NCI-H748 treated with DMSO at 0.1 percent for 48 hours (cell line): ENCODE measurements at regions not wholly inside any gene's neighbourhood (a gene's known extent, or its start where the extent isn't known, plus 50 kb on each side); places are given as distances from the start of the nearest gene placed in this dataset.

Experiments
- DNase-seq: peaks from one replicate; lab custom pipeline; 2025; lab: John Stamatoyannopoulos, UW

DNA sequence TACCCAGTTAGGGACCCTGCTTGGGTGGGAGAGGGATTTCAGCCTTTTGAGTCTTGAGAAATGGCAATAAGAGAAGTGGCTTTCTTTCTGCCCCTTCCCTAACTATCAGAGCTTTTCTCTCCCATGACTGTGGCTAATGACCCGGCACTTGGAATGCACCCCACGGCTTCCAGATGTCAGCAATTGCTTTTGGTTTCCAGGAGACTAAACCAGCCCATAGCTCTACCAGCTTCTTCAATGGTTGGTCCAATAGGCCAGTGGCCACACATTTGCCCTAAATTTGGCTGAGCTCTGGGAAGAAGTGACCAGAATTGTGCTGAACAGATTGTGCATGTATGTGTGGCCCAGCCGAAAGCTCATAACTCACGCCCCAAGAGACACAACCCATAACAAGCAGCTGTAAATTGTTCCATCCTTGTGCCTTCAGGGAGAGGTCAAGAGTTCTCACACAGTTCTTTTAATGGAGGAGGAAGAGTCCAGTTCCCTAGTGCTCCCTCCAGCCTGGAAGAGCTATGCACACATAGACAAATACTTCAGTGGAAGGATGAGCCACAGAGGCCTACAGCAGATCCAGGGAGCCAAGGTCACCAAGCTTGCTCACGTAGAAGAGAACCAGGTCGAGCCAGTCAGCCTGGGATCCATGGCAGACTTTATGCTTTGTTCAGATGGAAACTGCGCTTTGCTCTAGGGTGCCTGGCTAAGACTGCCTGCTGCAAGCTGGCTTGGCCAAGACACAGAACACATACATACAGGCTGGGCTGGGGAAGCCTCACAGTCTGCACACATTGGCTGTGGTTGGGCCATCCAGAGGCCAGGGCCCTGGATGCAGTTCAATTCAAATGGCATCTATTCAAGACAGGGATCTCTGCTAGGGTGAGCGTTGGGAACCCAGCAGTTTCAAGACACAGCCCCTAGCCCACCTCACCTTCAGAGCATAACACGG, 131.8 kb upstream of the HABP2 start:
- DNase-seq, result no peak

DNA sequence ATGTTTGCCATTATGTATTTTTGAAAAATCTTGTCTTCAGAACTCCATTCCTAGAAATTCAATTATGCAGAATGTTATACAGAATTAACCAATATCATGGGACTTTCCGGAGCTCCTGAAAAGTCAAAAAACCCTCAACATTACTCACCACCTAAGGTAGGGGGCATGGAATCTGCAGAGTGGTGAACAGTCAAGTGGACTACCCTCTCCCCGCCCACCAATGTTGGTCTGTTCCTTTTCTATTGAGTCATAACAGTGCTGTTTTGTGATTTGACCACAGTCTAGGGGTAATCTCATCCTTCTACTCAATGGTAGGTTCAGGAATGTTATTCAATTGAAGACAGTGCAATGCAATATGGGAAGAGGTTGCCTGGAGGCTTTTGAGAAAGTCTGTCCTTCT, 130.5 kb upstream of the HABP2 start:
- no peak for DNase-seq

DNA sequence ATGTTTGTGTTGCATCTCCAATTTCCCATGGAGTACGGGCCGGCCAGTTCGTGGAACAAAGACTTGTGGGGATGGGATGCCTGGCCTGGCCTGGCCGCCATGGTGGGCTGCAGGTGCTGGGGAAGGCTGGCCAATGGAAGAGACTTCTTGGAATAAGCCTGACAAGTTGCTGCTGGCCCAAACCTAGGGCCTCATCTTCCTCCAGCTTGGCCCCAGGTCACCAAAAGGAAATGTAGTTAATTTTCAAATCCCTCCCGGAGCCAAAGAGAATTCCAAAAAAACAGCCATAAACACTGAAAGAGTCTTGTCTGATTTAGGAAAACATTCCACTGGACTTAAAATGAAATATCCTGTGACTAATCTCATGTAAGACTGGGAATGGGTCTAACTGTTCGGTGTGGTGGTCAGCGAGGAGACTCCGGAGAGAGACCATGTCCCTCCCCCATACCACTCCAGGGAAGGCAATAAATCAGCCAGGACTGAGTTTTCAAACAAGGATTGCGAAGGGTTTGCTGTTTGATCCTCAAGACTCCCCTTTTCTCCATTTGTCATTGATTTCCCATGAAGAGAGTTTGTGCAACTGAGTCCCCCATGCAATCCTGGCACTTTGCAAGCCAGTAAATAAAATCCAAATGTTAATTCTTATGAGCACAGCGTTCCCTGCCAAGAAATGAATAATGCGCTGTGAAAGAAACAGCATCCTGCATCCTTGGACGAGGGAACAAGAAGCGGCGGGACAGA, 128.7 kb upstream of the HABP2 start:
- DNase-seq, result no peak

DNA sequence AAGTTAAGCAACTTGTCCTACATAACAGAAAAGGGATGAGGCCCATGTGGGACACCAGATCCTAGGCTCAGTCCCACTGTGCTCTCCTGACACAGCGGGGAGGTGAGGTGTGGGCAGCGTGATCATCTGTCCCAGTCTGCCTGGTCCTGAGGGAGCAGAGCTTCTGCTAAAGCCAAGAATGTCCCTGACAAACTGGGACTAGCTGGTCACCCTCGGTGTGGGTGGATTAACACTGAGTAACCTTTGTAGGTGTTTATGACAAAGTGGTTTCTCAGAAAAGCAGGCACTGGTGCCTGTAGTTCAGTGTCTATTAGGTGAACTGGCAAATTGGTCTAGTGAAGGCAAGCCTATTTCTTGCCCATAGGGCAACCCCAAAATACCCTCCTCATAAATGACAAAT, 127.8 kb upstream of the HABP2 start:
- no peak for DNase-seq

DNA sequence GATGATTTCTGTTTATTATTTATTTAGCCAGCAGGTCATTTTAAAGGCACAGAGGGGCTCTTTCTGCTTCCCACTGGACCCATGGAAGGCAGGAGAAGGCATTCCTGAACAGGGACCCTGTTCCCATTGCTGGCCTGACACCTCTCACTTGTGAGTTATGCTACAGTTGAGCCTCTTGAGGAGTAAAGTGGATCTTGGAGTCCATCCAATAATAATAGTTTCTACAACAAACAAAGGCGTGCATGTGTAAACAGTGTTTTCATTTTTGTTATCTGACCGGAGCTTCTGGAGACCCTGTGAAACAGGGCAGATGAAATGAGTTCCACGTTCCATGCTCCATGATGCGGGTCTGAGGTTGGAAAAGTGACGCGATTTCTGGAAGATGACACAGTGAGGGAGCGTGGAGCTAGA, 127.3 kb upstream of the HABP2 start:
- peak; percentile 64 for DNase-seq

DNA sequence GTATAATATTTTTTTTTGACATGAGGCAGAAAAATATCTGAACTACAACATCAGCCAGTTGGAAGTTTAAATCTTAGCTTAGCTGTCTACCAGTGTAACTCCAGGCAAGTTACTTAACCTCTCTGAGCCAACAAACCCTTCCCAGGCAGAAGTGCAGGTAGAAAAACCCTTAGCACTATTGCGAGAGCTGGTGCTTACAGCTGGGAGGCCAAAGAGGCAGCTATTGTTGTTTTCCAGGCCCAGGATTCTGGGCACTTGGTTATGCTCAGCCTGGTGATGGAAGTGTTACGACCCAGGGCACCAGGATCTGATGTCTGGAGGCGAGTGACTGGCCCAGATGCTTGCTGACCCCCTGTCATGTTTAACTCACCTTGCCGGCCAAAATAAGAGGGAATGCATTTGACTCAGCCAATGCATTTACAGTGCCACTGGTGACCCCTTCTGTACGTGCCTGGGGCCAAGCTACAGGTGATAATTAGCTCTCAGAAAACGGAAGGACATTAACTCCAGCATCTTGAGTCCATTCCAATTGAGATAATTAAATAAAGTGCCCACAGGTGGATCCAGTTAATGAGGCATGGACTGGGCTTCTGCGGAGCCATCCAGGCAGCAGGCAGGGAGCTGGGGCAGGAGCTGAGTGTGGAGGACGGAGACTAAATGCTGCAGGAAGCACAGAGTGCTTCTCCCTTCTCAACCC, 126.5 kb upstream of the HABP2 start:
- peak; percentile 45 for DNase-seq

DNA sequence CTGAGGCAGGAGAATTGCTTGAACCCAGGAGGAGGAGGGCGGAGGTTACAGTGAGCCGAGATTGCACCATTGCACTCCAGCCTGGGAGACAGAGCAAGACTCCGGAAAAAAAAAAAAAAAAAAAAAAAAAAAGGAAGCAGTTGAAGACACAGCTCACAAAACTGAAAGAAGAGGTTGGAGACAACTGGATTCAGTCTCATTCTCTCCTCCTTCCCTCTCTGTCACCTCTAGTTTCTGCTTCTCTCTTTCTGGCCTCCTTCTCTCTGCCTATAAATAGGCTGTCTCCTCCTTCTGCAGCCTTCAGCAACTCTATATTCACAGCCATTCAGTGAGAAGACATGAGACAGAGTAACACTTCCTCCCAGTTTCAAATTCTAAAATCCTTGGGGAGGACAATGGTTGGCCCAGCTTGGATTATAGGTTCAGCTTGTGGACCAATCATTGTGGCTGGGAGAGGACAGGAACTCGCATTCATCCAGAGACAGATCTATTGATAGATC, 125.6 kb upstream of the HABP2 start:
- no peak for DNase-seq

DNA sequence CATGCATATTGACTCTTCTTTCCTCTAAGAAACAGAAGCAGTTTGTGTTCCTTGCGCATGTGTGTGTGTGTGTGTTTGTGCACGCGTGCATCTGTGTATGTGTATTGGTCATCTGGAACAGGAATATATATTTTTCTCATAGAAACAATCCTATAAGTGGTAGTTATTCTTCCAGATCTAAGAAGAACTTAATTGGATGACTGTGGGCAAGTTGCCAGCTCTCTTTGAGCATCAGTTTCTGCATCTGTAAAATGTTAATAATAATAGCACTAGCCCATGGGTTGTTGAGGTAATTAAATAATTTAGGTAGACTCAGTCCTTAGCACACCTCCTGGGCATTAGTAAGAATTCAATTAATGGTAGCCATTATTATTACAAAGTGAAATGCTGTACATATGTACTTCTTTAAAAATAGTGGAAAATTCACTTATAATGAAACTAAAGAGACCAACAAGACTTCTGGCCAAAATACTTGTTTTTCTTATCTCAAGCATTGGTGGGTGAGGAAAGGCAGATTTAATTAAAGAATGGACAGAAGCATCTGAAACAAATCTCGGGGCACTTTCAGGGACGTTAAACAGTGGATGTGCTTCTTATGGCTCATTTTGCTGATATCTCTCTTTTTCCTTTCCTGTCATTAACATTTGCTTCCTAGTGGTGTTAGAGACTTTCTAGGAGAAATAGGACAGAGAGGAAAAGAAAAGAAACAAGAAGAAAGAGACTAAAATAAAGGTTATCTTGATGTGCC, 124.9 kb upstream of the HABP2 start:
- DNase-seq, result no peak

DNA sequence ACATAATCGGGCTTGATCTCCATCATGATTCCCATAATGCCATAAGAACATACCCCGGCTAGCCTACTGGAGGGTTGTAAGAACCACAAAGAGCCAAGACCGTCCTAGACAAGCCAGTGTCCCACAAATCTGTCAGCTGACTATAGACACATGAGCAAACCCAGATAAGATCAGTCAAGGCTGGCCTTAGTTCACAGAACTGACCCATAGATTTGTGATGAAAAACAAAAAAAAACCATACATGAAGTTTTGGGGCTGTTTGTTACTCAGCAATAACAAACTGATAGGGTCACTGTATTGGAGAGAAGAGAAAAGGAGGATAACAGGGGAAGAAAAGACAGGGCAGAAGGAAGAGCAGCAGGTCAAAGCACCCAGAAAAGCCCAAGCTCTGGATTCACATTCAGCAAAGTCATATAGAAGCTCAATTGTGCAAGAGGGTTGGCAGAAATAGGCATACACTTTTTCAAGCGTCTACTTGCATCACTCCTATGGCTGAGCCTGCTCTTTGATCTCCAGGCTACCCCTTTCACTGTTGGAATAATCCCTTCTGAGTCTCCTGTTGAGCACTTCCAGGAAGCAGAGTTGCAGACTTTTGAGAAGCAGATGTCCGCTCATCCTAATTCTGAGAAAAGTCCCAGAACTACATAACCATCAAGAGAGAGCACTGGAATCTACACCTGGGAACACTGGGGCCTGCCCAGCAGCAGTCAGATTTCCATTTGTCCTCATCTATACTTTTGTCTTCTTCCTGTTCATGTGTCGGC, 122.0 kb upstream of the HABP2 start:
- no peak for DNase-seq

DNA sequence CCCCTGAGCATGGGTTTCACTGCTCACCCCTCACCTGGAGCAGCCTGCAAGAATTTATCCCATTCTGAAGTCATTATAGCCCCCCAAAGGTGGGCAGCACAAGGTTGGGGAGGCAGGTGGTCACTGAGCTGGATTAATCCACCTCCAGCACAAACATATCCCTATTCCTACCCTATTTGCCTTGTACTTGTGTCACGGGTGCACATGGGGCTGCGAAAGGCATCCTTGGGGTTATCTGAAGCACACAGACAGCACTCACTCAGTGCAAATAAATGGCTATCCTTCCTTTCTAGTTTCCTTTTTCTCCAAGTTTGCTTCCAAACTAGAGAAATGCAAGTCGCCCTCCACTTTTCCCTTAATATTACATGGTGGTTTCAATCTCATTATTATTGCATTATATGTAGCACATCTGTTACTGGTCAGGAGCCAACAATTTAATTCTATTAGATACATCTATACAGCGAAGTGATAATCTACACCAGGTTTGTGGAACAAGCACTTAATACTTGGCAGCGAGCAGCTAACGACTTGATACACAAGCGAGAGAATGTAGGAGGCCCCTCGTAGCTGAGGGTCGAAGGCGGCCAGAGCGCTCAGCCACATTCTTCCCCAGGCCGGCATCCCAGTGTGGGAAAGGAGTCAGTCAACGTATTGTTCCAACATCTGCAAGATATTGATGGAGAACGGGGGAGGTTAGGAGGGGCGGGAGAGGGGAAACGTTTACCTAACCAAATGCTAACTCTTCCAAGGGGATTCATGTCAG, 121.3 kb upstream of the HABP2 start:
- no peak for DNase-seq

DNA sequence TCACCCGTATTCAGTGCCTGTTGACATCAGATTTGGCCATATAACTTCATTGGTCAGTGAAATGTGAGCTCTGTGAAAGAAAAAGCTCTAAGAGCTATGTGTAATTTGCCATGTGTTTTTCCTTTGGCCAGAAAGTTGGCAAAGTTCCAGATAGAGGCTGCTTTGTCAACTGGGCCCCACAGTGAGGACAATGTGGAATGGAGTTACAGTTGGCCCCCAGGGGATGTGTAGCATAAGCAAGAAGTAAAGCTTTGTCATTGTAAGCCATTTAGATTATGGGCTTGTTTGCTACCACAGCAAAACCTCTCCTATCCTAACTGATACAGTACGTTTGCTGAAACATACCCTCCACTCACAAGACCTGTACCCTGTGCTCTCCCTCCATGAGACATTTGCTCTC, 119.1 kb upstream of the HABP2 start:
- DNase-seq, result peak; percentile 25

DNA sequence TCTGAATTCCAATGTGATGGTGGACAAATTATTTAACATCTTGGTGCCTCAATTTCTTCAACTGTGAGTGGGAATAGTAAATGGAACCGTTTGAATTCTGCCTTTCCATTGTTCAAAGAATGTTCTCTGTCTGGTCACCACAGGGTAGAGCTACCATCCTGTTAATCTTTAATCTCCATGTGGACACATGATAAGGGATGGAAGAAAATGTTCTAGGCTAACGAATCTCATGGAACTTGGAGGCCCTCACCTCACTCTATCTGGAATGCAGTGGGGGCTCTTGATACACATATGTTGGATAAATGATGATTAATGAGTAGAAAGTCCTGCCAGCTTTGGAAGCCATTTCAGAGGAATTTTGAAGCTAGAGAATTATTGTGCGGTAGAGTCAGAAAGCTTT, 118.5 kb upstream of the HABP2 start:
- DNase-seq, result no peak

DNA sequence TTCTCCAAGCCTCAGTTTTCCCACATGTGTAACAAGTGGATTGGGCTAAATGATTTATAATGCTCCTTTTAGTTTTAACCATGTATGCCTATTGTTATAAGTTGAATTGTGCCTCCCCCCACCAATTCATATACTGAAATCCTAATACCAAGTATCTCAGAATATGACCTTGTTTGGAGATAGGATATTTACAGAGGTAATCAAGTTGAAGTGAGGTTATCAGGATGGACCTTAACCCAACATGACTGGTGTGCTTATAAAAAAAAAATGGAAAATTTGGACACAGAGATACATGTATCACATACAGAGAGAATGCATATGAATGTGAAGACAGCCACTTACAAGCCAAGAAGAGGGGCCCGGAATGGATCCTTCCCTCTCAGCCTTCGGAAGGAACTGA, 117.9 kb upstream of the HABP2 start:
- no peak for DNase-seq

DNA sequence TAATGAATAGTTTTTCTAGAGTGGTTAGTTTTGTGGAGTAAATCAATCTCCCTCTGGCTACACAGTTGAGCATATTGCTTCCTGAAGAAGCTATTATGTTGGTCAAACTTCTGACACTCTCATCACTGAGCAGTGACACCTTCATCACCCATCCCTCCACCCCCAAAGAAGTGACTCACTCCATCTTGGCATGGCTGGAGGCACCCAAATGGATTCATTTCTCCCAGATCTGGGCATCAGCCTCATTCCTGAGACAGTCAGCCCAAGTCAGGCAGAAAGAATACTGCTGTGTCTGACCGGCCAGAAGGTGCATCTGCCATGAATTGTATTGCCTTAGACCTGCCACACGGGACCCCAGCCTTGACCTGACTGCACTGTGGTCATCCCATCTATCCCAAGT, 117.0 kb upstream of the HABP2 start:
- no peak for DNase-seq

DNA sequence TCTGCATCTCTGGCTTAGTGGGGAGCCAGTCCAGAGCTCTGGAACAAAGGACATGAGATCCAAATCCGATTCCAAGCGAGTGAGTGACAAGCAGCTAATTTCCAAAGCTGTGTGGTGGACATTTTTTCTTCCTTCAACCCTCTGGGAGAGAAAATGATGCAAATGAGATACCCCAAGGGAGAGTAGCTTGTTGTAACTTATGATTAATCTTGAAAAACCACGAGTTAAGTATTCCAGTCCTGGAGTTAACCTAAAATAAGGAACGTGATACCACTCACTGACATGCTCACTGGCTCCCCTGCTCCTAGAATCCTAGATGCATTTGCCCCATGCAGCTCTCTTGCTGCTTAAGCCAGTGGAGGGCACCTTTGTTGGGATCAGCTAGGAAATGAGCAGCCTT, 116.0 kb upstream of the HABP2 start:
- DNase-seq, result no peak

DNA sequence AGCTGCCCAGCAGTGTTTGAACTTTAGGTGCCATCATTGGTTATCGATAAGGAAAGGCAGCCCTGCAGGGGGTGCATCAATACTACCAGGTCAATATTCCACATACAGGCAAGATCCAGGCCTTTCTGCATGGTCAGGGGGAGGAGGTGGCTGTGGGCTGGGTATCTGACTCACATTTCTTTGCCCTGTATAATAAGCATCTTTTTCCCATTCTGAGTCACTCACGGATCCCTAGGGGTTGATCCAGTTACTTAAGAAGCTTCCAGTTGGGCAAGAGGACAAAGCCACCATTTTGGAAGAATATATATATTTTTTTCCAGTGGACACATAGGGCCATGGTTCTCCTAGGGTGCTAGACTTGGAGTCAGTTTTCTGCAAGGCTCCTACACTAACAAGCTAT, 114.2 kb upstream of the HABP2 start:
- DNase-seq, result no peak

DNA sequence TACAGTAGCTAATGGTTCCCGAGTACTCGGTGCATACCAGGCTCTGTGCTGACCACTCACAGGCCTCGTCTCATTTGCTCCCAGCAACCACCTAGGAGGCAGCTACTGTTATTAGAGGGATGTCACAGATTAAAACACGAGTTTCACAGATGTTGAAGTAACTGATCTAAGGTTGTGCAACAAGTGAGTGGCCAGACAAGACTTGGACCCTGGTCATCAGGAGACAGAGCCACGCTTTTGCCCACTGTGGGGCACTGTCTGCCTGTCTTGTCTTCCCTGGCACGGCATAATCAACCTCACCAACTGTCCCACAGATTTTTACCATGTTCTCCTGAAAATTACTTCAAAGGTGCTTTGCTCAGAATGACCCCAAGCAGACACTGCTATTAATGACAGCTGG, 111.6 kb upstream of the HABP2 start:
- no peak for DNase-seq

DNA sequence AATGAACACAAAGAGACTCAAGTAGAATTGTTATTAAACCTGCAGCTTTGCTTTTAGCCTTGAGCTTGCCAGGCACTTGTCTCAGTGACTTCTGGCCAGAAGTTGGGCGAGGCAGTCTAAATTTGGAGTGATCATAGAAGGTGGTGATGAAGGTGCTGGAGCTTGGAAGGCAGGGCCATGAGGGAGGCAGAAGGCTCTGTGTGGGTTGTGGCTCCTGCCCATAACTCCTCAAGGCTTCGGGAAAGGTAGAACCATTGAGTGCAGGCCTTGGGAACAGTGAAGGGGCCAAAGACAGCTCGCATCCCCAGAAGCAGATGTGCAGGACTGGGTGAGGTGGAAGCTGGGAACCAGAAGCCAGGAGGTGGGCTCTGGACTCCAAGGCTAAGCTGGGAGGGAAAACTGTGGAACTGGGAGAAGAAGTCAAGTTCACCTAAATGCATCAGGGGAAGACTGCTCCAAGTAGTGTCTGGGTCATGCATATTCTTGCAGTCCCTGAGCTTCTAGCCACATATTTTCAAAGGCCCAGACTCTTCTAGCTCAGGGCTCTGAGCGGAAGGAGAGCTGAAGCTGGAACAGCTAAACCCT, 111.1 kb upstream of the HABP2 start:
- DNase-seq, result no peak

DNA sequence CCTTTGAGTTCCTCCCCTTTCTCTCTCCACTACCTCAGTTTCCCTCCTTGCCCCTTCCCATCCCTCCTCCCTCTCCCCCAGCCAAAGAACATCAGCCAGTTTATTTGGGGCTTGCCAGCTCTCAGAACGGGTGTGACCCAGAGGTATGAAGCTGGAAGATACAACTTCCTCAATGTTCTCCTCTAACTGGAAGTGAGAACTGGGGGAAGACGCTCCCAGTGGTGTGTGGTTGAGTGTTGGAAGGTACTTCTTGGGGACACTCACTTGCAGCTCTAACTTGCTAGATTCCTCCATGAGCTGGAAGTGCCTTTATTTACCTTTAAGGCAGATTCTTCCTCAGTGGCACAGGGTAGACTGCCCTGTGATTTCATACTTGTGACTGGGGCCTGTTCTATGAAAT, 110.5 kb upstream of the HABP2 start:
- DNase-seq, result no peak
